GM19463 (cell line): ENCODE measurements at regions not wholly inside any gene's neighbourhood (a gene's known extent, or its start where the extent isn't known, plus 50 kb on each side); places are given as distances from the start of the nearest gene placed in this dataset.
"Not testable (repeated sequence)": the region's sequence is repeated elsewhere in the genome, so short reads cannot be mapped to it uniquely, and the experiment has no call there.

ENCODE experiments used
- ATAC-seq: cut with Tn5 transposase; IDR thresholded peaks from one replicate; pipeline ENCODE4 v1.9.1; 2021; ENCODE audit warnings: mild to moderate bottlenecking, moderate library complexity; ENCODE audit not compliant: unreplicated experiment

DNA sequence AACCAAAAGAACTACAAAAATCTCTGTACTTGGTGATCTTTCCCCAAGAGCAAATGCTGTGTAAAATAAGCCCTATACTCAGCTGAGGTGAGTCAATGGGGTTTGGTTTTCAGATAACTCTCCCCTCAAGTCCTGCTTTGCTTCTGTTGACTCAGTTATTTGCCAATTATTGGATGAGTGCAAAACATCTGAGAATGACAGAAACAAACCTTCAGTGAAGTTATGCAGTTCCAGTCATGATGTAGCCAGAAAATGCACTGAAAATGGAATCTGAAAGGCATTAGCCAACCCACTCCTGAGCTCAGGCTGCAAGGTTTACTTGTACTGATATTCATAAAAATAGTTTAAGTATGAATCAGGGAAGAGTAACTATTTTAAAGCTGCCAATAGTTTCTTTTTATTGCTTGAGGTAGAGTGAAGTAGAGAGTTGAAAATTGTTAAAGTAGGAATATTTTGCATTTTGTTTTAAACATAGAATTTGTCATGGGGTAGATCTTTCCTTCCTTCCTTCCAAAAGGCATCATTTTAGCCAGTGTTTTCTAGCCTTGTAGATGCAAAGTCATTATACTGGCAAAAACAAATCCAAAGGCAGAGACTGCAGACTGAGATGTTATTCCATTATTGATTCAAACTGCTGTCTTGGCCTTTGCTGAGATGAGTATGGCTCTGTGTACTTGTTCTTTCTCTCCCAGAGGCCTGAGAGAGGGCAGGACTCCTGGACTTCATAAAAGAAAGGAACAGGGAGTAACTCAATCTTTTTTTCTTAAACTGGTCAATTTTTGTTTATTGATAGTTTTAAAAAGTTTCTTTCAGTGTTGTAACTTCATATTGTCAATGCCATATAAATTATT, 215.3 kb downstream of the RND3 start:
- ATAC-seq: no peak

DNA sequence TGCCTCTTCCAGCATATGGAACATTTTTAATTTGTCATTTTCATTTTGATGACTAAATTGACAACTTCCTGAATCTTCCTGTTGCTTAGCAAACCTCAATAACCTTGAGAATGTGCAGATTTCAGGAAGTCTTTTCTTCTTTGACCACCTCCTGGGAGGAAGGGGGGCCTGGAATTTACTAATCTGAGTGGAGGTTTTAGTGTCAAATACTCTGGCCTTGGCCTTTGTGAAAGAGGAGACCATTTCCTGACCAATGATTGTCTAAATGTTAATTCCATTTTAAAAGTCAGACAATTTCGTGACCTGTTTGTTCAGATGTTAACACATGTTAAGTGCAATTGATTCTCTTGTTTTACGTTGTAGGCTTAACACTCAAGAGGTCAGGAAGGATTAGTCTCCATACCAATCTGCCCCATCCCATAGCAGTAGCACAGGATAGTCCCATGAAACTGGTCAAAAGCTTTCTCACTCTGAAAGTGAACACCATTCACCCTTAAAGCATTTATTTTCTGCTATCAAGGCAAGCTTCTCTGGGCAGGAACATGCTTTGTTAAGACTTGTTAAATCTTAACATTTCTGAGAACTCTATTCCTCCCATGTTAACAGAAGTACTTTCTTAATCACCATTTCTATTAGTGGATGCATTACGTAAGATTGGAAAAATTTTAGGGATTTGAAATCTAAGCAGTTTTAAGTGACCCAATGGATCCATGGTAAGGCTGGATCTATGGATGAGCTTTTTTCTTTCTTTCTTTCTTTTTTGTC, 219.6 kb downstream of the RND3 start:
- ATAC-seq: no peak

DNA sequence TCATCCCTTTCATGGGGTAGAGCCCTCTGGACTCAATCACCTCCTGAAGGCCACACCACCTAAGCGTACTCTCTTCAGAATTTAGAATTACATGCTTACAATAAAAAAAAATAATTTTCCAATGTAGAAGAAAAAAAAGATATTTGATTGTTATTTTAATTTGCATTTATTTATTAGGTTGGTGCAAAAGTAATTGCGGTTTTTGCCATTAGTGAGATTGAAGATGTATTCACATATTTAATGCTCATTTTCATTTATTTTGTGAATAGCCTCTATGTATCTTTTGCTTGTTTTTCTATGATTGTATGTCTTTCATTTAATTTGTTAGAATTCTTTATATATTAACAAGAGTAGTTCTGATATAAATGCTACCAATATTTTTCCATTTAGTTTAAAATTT, 220.5 kb downstream of the RND3 start:
- ATAC-seq: no peak

DNA sequence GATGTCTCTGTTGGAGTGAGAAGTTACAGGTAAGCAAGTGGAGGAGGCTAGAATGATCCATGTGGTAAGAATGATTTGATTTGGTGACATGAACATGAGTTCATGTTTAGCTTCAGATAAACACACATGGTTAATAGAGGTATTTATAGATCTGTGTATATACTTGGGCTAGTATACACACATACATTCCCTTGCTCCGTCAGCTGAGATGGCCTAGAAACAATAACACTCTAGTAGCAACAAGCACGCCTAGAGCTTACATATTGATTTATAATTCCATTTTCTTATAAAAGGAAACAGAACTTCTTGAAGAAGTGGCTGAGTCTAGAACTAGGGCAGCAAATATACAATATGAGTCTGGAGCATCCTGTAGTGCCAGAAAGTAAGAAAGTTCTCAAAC, 223.0 kb downstream of the RND3 start:
- ATAC-seq: no peak

DNA sequence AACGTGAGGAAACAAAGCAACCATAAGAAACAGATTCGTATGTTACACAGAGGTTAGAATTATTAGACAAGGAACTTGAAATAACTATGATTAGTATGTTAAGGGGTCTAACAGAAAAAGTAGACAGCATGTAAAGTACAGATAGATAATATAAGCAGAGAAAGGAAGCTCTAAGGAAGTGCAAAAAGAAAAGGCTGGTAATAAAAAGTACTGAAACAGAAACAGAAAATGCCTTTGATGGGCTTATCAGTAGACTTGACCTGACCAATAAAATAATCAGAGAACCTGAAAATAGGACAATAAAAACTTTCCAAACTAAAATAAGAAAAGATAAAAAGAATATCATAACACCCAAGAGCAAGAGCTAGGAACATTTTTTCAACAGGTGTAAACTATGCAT, 225.8 kb downstream of the RND3 start:
- no peak for ATAC-seq

DNA sequence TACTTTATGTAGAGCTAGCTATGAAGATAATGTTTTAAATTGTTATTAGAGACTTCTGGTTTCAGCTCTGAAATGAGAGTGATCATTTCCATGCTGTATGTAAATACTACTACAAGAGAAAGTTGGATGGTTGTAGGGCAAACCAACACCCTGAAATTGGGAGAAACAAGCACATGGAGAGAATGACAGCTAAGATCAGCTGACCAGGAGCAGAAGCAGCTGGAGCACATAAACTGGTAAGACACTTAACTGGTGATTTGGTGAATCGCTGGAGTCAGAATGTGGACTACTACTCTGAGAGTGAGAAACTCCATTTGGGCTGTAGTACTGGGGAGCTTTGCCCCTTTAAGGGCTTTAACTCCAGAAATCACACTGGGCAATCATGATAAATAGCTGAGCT, 226.8 kb downstream of the RND3 start:
- no peak for ATAC-seq

DNA sequence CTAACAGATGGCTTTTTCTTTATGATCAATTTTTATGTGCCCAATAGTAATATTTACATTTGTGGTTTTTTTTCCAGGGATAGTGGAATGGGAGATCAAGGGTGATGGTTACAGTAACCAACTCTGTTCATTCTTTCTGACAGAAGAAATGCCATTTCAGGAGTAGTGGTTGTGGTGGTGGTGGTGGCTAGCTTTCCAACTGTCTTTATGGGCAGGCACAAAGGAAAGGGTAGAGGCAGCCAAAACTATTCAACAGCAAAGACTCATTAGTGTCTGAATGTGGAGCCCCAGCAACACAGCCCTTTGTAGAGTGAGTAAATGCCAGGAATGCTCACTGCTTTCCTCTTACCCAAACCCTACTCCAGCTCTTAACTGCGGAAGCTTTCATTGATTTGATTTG, 227.7 kb downstream of the RND3 start:
- ATAC-seq: no peak

DNA sequence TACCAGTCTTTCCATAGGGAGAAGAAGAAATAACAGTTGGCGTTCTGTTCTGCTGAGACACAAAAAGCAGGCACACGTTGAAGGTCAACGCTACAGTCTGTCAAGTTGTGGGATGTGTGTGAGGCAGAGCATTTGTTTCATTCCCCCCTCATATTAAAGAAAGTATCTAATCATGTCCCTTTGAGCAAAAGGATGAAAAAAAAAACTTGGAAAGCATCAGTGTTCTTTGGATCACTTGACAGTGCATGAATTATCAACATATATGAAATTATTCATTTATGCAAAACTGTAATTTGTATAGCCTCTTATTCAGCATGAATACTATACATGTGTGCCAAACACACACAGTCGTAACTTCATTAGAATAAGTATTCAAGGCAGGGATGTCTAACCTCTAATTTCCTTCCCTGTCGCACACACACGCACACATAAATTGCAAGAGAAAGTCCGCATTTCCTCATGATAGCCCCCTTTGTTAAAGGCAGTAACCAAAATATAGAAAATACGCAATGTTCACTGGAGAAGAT, 228.6 kb downstream of the RND3 start:
- ATAC-seq: no peak

DNA sequence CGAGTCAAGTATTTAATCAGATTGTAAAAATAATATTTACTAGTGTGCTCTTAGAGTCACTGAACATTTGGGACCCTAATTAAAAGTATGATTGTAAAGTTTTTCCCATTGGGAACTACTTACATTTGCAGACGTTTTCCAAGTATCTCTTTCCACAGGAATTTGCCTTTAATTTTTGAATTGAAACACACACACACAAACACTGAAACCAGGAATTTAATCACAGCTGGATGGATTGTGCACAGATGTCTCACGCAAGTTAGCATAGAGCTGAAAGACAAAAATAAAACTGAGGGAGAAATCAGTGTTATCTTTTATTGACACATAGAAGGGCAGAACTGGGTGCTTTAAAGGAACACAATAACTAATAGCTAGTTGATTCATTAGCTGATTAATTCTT, 230.7 kb downstream of the RND3 start:
- no peak for ATAC-seq

DNA sequence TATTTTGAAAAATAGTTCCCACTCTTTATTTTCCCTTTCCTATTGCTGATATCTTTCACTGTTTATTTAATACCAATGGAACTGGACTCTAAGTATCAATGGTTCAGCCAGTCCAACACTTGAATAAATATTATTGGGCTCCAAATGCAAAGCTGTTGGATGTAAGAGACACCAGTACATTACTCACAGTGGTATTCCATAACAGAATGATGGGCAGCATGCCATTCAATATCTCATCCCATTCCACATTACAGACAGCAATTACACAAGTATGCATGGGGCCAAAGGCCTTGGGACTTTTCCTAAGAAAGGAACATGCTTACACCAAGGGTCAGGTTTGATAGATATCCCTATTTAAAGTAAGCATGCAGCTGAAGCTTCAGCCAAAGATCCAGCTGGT, 231.9 kb downstream of the RND3 start:
- ATAC-seq: no peak

DNA sequence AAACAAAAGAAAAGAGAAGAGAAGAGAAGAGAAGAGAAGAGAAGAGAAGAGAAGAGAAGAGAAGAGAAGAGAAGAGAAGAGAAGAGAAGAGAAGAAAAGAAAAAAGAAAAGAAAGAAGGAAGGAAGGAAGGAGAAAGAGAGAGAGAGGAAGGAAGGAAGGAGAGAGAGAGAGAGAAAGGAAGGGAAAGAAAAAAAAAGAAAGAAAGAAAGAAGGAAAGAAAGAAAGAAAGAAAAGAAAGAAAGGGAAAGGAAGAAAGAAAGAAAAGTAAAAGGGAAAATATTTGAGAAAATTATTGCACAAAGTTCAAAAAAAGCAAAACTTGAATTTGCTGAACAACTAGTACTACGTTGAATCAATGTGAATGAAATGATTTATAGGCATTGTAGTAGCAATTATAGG, 237.7 kb downstream of the RND3 start:
- ATAC-seq: not testable (repeated sequence)

DNA sequence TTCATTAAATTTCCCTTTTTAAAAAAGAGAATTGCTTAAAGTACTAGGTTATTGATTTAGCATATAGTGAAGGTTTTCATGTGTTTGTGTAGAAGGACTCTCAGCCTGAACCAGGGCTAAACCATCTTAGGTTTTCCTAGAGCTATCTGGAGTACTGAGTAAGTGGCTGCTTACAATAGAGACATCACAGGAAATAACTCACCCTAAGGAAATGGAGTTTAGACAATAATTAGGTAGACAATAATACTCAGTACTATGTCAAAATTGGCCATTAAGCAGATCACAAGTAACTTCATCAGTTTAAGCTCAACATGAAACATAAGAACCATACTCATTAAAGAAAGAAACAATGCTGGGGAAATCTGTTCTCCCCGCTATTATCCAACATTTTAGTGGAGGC, 240.0 kb downstream of the RND3 start:
- no peak for ATAC-seq

DNA sequence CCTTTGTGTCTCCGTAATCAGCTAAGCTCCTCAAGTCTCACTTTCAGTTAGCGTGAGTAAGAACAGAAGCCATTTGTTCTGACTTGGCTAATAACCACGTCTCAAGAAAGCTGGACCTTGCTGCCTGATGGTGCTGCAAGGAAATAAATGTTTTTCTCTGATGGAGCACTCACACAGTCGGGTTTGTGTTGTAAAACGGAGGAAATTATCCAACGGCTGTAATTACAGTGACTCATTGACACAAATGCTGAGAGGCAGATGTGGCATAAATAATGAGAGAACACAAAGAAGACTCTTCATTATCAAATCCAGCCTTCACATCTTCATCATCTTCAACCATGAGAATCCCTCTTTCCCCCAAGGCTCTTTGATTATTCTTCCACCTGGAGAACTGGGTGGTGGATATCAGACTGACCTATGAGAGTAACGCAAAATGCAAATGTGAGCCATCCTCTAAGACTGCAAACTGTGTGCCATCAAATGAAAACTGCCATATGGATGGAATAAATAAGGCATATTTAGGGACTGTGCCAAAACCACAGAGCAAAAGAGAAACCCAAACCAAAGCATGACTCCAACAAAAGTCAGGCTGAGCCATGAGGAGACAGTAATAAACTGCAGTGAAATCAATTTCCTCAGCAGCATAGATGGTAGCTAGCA, 252.6 kb downstream of the RND3 start:
- no peak for ATAC-seq

DNA sequence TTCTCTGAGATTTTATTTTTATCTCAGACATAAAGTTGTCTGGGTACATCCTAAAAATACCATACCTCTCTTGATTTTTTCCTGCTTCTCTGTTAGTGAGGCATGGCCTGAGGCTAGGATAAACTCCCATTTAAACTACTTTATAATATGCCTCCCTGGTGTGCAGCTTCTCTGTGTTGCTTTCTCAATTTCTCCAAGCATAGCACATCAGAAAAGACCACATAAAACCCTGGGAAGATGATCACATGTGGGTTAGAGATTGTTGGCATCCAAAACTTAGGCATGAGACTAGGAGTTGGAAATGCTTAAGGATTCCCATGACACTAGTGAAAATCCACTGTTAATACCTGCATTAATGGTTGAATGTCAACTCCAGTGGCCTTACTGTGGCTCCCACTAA, 254.6 kb downstream of the RND3 start:
- no peak for ATAC-seq

DNA sequence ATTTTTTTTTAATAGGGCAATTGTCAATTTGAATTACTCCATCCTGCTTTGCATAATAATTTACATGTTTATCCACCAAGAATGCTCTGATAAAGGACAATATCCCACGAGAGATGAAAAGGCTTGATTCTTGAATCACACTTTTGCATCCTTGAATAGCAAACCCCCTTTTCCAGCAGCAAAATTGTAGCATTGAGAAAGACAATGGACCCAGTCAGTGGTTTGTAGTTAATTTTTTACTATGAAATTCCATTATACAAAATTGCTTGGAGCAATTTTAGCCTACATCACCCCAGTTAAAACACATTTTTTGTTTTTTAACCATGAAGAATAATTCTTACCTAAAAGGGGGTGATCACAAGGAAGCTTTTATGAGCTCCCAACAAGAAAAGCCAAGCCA, 255.1 kb downstream of the RND3 start:
- no peak for ATAC-seq

DNA sequence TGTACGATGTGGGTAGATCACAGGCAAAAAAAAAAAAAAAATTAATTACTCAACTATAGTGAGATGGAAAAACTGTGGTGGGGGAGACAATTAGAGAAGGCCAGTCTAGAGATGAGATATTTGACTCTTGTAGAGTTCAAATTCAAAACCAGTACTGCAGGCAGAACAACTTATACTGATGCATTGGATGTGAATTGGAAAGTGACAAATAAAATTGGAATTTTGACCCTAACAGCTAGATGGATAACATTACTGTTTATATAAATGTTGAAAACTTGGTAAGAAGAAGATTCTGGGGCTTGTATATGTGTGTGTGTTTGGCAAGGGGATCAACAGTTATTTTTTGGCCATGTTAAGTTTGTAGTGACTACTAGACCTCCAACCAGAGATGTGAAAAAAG, 256.9 kb downstream of the RND3 start:
- no peak for ATAC-seq

DNA sequence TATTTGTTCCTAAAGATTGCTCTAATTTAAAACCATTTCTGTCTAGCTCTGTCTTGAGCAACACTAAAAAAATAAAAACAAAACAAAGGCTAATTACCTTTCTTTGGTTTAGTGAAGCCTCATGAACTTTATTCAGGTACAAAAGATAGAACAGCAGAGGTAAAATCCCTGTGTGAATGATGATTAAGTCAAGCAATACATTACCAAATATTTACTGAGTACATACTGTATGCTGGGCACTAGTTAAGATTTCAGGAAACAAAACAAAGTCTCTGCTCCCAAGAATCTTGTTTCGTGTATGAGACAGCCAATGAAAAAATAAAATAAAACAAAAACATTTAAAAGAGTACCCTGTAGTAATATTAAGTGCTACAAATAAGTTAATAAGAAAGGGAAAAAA, 257.5 kb downstream of the RND3 start:
- no peak for ATAC-seq

DNA sequence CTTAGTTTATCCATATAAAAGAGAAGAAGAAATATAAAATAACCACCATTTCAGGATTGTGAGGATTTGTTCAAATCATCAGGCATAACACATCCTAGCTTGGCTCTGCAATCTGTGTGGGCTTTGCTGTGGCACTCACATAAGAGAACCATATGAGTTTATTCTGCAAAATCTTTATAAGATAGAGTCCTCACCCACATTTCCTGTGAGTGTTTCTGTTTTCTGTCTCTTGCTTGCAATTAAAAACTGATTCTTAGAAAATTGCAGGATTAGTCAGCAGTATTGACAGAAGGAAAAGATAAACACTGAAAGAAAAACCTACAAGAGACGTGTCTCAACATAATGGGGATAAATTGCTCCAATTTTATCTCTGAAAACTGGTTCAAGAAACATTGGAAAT, 258.5 kb downstream of the RND3 start:
- no peak for ATAC-seq

DNA sequence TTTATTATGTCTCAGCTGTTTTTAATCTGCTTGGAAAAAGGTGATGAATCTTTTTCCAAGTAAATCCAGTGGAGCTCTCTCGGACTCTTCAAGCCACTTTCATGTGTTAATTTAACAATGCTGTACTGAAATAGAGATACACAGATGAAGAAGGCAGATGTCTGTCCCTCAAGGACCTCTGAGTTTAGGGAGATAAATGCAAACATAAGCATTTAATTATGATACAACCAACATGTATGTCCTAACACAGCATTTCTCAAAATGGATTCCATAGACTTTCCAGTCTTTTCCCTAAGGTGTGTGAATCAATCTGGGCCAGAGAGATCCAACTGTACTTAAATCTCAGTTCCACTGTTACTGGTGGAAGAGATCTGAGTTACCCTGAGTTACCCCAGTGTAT, 262.4 kb downstream of the RND3 start:
- no peak for ATAC-seq

DNA sequence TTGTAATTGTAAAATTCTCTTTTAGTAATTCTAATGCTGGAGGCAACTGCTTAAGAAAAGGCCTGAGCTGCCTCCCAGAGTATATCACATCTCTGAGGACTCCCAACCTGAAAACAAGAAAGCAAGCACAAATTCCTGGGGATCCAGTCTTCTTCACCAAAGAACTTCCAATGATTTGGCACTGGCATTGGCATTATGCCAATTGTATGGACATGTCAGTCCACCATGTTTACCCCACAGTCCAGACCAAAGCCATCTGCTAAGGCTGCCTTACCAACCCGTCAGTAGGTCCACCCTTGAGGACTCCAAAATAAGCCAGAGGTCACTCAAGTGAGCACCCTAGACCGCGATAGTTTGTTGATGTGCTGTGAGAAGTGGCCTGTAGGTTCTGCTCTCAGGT, 263.1 kb downstream of the RND3 start:
- ATAC-seq: no peak

DNA sequence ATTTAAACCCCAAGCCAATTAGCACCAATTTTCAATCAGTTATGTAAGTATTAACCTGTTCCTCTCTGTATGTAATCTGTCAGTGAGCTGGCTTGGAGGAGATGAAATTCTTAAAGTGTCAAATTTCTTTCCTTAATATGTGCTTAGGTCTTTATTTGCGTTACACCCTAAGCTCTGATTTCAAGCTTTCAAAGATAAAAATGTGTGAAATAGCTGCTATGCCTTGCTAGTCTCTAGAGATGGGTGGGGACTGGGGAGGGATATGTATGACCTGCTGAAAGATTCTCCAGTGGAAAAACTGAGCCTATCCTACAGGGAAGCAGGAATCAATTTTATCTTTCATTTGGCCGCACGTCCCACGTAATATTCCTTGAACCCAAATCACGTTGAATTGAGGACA, 264.5 kb downstream of the RND3 start:
- no peak for ATAC-seq

DNA sequence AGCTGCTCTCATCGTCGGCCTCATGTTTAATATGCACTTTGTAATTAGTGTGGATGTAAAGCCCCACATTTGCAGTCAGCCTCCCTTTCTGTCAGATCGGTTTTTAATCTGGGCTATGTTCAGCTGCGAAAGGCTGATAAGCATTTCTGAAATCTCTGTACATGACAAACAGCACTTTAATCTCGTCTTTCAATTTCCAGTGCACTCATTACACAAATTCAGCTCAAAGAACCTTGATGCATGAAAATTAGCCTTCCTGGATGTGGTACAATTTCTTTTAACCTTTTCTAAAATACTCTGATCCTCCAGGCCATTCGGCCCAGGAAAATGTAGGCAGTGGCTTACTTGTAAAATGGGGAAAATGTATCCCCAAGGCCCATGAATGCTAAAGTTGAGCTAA, 265.1 kb downstream of the RND3 start:
- ATAC-seq: no peak
